ENCODE measurements at regions not wholly inside any gene's neighbourhood (a gene's known extent, or its start where the extent isn't known, plus 50 kb on each side); places are given as distances from the start of the nearest gene placed in this dataset.

DNA sequence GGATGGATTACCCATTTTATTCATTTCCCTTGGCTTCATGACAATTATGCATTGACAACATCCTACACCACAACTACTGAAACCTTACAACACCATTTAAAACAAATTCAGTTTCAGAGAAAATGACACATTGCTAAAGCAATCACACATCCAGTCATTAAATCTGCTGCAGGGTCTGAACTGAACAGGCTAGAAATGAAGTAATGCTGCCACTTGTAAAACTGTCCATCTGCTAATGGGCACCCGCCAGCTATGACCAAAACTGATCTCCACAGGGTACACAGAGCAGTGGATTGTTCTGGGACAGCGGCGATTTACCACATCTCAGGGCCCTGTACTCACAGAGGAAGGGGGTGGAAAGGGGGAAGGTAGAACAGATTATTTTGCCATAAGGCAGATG lies 172.9 kb upstream of the FBXL4 start:
- no peak for TF ChIP-seq CTCF (IDR thresholded peaks at IDR 0.05; ENCODE audit: low read depth, low read length, poor library complexity, severe bottlenecking)
- no peak for TF ChIP-seq EZH2phosphoT487 (IDR thresholded peaks at IDR 0.05; ENCODE audit: borderline replicate concordance, low read length)
